HG02763 (cell line): ENCODE measurements at regions not wholly inside any gene's neighbourhood (a gene's known extent, or its start where the extent isn't known, plus 50 kb on each side); places are given as distances from the start of the nearest gene placed in this dataset.
A peak's percentile ranks its signal among the peaks of the same experiment; 100 is the strongest.

Experiments
- ATAC-seq: cut with Tn5 transposase; IDR thresholded peaks from one replicate; pipeline ENCODE4 v1.9.1; 2021; ENCODE audit warnings: mild to moderate bottlenecking, moderate library complexity; ENCODE audit not compliant: unreplicated experiment

DNA sequence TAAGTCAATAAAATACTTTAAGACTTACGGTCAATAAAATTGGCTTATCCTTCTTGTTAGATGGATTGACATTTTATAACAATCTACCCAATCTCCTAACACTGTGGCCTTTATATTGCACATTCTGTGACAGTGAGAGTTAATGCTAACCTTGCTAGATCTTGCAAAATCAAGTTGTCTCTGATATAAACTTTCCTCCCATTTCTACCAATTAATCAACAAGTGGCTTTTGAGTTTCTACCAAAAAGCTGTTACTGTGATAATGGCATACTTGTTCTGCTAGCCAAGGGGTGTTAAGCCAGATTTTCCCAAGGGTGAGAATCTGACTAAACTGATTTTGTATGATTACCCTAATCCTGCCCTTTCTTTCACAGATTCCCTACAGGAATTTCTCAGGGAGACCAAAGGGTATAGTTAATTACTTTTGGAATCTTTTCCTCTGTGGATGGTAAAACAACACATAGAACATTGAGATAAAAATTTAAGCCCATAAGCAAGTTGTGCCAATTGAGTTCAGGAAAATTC is 174.1 kb upstream of the SUCLG2 start:
- ATAC-seq, result no peak

DNA sequence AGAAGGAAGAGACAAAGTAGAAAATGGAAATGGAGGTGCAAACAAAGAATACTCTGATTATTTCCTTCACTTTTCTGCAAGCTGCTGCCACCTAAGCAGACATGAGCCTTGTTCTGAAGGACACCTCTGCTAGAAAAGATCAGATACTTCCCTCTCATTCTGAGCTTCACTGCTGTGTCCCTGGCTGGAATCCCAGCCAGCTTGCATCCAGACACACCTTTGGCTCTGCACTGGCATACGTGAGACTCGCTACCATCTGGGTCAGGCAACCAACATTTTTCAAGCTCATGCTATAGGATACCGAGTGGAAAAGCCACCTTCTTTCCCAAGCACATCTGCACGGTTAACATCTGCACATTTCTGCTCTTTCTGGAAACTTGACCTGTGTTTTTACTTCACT is 166.7 kb upstream of the SUCLG2 start:
- no peak for ATAC-seq

DNA sequence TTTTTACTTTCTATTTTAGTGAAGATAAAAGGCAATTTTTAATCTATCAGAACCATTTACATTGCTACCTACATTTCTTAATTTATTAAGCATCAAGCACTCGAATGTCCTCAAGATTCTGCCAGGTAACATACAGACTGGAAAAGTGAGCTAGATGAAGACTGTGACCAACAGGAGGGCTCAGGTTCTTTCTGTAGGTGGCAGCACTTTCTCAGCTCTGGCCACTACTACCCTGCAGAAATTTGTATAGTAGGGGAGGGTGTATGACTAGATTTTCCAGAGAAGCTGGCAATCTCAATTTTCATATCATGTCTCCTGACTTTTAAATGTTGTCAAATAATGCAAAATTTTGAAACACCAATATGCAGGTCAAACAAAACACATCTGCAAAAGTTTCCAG is 165.0 kb upstream of the SUCLG2 start:
- no peak for ATAC-seq

DNA sequence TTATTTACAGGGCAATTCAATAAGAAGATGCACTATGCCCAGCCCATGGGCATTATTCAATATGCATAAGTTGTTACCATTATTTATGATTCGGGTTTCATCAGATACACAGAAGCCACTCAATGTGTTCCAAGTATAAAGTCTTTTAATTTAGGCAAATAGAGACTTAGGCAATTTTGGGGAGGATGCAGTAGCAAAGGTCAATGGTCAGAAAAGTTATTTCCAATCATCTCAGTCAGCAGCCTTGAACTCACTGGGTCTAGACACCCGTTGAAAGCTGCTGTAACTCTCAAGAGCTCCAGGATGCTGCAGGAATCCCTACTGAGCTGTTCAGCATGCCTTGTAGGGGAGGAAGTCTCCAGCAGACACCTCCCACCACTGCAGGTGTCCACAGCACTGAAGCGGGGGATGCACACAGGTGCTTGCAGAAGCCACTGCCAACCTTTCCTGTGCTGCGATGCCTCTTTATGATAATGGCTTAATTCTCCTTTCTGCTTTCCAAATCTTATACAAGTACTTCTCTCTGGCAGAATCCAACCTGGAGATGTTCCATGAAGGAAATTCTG is 155.0 kb upstream of the SUCLG2 start:
- ATAC-seq, result no peak

DNA sequence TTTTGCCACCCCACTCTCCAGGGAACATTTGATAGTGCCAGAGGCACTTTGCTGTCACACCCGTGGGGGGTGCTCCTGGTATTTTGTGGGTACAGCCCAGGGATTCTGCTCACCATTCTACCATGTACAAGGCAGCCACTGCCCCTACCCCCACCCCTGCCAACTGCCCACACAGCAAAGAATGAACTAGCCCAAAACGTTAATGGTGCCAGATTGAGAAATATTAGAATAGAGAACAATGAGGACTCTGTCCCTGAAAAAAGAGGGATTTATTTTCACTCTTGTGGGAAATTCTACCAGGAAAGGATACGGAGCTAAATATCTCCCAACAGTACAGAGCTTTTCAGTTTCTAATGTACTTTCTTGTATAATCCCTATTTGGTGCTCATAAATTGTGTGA is 154.5 kb upstream of the SUCLG2 start:
- no peak for ATAC-seq

DNA sequence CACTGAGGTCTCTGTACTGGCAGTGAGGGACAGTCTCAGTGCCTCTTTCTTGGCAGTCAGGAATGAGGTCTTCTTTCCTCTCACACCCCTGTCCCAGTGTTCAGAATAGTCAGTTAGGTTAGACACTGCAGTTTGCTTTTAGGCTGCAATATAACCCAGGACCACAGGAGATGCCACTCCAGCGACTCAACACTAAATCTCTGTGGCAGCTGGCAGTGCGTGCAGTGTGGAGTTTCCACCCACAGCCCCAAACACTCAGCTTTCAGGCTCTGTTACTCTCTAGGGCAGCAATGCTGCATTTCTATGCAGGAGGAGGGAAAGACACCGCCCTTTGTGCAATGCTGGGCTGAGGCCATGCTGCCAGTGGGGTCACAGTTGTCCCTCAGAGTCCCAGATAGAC is 150.2 kb upstream of the SUCLG2 start:
- ATAC-seq, result no peak

DNA sequence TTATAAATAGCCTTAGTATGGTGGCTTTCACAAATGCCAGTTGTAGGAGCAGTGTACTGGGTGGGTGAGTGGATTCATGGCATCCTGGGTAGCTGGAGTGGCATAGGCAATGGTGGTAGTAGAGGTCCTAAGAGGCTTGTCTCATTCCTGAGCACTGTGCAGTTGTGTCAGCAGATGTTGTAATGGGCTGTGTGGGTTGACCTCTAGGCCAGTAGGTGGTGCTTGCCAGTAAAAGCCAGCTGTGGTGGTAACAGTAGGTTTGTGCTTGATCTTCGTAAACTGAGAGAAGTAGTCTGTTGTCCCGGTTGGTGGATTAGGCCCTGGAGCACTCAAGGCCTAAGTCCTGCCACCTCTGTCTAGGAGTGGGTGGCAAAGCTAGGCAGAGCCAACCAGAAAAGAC is 149.7 kb upstream of the SUCLG2 start:
- ATAC-seq, result no peak

DNA sequence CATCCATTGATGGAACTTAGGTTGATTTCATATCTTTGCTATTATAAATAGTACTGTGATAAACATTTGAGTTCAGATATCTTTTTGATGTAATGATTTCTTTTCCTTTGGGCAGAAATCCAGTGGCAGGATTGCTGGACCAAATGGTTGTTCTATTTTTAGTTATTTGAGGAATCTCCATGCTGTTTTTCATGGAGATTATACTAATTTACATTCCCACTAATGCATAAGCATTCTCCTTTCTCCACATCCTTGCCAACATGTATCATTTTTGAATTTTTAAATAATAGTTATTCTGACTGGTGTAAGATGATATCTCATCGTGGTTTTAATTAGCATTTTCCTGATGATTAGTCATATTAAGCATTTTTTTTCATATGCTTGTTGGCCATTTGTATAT is 144.0 kb upstream of the SUCLG2 start:
- no peak for ATAC-seq

DNA sequence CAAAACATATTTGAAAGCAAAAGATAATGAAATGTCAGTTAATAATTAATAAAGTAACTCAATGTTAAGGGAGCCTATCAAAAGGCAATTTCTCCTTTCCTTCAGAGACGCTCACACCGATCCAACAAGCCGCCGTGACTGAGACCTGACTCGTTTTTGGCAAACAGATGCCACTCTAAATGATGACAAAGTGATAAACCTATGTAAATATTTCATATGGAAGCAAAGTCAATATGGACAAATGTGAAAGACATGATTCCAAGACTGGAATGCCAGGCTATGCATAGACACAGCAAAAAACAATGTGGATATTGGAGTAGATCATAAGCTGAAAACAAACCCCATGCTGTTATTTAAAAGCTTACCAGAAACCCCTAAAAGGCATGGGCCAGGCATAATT is 137.2 kb upstream of the SUCLG2 start:
- ATAC-seq, result no peak

DNA sequence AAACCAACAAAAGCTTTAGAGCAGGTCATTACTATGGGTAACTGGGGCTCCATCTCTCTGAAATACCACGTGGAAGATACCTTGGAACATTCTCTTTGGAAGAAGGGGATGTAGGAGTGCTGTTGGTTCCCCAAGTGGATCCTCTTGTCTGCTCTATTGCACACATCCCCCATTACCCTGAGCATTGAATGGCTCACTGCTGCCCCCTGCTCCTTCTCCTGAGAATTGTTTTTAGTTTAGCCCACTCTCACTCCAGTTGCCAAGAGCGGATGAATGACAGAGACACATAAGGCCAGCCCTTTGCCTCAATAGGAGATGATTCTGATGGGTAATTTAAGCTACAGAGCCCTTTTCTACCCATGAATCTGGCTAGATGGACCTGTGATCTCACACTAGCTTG is 135.6 kb upstream of the SUCLG2 start:
- peak; percentile 90 for ATAC-seq

DNA sequence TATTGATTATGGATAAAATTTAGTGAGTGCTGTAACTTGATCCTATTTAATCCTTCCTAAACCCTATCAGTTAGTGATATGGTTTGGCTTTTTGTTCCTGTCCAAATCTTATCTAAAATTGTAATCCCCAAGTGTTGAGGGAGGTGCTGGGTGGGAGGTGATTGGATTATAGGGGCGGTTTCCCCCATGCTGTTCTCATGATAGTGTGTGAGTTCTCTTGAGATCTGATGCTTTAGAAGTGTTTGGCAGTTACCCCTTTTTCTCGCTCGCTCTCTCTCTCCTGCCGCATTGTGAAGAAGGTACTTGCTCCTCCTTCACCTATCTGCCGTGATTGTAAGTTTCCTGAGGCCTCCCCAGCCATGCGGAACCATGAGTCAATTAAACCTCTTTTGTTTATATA is 134.0 kb upstream of the SUCLG2 start:
- no peak for ATAC-seq

DNA sequence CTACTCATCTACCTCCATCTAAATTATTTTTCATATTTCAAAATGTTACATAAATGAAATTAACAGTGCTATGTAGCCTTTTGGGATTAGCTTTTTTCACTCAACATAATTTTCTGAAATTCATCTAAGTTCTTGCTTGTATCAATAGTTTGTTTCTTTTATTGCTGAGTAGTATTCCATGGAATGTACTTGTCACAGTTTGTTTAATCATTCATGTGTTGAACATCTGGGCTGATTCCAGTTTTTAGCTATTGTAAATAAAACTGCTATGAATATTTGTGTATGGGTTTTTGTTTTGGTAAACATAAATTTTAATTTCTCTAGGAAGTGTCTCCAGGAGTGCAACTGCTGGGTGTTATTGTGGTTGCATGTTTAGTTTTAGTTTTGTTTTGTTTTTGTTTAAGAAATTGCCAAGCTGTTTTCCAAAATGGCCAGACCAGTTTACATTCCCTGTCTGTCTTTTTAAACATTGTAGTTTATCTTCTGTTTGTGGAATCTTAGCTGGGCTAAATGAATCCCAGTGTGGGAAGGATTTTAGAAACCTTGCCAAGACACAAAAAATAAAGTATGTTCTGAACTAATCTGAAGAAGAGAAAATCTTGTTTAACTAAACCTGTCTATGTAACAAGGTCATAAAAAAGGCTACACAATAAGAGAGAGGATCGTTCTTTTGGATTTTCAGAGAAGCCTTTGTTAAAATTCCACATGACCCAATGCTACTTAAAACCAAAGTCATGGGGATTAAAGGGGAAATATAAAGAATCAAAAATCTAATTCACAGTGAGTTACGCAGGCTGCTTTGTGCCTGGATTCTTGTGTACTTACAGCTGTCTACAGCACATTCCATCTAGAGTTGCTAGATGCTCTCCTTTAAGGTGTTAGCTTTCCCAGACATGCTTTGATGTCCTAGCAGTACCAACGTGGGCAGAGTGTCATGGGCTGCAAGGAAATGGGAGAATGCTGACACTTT is 129.2 kb upstream of the SUCLG2 start:
- ATAC-seq, result no peak

DNA sequence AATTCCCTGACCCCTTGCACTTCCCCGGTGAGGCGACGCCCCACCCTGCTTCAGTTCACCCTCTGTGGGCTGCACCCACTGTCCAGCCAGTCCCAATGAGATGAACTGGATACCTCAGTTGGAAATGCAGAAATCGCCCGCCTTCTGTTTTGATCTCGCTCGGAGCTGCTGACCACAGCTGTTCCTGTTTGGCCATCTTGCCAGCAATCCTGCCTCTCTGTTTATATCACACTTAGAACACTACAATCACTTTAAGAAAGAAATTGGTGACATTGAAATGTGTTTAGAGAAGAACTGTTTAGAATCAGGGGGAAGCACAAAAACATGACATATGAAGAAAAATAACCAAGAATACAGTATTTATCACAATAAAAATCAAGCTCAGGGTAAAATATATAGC is 127.5 kb upstream of the SUCLG2 start:
- ATAC-seq, result no peak

DNA sequence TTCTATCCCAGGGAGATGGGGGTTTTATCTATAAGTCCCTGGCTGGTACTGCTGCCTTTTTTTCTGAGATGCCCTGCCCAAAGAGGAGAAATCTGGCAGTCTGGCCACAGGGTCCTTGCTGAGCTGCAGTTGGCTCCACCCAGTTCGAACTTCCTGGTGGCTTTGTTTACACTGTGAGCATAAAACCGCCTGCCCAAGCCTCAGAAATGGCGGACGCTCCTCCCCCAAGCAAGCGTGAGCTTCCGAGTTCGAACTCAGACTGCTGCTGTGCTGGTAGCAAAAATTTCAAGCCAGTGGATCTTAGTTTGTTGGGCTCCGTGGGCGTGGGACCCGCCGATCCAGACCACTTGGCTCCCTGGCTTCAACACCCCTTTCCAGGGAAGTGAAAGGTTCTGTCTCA is 126.8 kb upstream of the SUCLG2 start:
- ATAC-seq, result no peak

DNA sequence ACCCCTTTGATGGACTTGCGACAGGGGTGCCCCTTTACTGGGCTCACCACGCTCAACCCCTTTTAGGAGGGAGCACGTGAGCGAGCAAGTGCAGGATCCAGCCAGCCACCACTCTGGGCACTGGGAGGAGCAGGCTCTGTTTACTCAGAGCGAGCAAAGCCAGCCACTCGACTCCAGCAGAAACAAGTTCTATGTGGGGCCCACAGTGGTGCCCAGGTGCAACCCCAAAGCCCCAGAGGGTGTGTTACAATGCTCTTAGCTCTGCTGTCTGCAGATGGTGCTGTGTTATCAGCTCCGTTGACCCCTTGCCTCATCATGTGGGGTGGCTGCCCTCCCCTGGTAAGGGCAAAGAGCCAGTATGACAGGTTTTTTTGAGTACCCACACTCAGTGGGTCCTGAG is 120.3 kb upstream of the SUCLG2 start:
- ATAC-seq, result no peak

DNA sequence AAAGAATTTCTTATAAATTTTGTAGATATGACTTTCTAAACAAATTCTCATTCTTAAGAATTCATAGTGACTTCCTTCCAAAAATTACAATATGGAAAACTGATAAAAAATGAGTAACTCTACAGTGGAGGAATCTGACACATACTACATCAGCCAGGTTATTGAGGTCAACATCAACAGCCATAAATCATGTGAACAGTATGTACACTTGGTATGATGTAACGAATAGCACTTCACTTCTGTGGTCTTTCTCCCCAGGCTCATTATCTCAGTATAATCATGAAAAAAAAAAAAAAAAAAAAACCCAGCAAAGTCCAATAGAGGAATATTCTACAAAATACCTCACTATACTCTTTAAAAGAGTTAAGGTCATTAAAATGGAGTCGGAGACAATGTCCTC is 111.2 kb upstream of the SUCLG2 start:
- no peak for ATAC-seq

DNA sequence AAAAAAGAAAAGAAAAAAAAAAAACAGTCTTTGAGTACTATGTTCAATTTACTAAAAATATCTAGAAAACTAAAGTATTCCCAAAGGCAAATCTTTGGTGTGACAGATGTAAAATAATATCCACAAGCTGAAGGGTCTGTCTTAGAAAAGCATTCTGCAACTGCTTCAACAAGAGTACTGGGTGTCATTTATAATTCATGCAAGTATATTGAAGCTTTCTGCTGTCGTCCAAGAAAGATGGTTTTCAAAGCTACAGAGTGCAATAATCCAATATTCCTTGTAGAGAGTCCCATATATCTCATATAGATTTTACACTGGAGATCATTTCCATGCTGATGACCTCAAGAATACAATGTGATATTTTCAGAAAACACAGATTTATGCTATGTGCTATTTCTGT is 90.9 kb upstream of the SUCLG2 start:
- ATAC-seq, result no peak

DNA sequence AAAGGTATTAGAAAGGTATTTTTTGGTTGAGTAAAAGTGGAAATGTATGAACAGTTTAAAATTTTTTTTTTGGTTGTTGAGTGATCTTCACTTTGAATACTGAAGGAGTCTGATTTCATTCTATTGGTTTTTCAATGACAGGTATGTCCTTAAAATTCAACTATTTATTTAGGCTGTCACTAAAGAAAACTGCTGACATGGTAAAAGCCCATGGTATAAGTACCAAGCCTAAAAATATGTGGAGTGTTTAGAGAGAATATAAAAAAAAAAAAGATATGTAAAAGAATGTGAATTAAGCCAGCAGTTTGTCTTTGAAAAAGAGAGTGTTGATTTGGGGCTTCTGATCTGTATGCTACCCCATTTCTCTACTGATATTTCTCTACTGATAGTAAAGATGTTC is 90.3 kb upstream of the SUCLG2 start:
- no peak for ATAC-seq

DNA sequence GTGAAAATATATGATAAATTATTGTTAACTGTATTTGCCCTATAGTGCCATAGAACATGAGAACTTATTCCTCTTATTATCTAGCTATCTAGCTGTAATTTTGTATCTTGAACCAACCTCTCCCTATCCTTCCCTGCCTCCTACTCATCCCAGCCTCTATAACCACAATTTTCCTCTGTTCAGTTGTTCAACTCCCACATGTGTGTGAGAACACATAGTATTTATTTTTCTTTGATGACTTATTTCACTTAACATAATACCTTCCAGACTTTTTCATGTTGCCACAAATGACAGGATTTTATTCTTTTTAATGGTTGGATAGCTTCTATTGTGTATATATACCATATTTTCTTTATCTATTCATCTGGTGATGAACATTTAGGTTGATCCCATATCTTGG is 85.4 kb upstream of the SUCLG2 start:
- no peak for ATAC-seq

DNA sequence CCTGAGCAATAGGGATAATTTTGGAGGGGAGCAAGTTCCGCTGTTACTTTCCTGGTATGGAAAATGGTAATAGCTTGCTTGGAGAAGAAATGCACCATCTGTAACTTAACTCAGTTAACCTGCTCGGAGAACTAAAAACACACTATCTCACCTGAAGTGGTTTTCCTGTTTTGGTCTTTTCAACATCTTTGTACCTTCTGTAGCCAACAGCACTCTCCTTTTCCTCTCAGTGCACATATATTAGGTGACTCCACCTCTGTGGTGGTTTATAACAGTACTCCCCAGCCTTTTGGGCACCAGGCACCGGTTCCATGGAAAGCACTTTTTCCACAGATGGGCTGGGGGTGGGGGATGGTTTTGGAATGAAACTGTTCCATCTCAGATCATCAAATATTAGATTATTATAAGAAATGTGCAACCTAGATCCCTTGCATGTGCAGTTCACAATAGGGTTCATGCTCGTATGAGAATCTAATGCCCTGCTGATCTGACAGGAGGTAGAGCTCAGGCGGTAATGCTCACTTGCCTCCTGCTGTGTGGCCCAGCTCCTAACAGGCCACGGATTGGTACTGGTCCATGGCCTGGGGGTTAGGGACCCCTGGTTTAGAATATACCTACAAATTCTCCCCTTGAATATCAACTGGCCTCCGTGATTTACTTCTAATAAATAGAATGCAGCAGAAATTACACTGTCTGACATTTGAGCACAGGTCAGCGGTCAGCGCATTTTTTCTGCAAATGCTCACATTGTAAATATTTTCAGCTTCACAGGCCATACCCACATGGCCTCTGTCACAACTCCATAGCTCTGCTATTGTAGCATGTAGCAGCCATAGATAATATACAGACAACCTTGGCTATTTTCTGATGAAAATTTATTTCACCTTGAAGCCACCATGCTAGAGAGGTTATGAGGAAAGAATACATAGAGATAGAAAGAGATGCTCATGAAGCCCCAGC is 83.8 kb upstream of the SUCLG2 start:
- no peak for ATAC-seq

DNA sequence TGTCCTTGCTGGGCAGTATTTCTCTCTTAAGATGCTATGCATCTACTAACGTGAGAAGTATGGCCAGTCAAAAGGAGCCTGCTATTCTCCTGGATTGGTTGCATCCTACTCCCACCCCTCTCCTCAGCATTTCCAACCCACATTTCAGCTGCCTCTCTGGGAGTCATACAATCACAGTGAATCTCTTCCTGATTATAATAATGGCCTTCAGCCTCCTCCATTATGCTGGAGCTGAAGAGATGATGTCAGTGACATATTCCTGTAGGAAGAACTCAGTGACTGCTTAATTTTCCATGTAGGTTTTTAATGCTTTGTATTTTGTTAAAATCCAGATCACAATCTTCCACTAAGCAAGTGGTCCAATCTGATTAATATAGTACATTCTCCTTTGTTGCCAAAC is 82.7 kb upstream of the SUCLG2 start:
- ATAC-seq, result no peak
